HepG2 (cell line): ENCODE measurements at regions not wholly inside any gene's neighbourhood (a gene's known extent, or its start where the extent isn't known, plus 50 kb on each side); places are given as distances from the start of the nearest gene placed in this dataset.

Experiments used
- TF ChIP-seq, protein P1 (sequence below): sonication (generic); formaldehyde crosslinking; IDR thresholded peaks from 2 replicates; pipeline ENCODE4 v1.8.1; 2023; ENCODE audit warnings: mild to moderate bottlenecking, missing genetic modification reagents
- TF ChIP-seq, protein P2 (sequence below): IDR thresholded peaks from 2 replicates; pipeline ENCODE4 v1.6.1; 2016

DNA sequence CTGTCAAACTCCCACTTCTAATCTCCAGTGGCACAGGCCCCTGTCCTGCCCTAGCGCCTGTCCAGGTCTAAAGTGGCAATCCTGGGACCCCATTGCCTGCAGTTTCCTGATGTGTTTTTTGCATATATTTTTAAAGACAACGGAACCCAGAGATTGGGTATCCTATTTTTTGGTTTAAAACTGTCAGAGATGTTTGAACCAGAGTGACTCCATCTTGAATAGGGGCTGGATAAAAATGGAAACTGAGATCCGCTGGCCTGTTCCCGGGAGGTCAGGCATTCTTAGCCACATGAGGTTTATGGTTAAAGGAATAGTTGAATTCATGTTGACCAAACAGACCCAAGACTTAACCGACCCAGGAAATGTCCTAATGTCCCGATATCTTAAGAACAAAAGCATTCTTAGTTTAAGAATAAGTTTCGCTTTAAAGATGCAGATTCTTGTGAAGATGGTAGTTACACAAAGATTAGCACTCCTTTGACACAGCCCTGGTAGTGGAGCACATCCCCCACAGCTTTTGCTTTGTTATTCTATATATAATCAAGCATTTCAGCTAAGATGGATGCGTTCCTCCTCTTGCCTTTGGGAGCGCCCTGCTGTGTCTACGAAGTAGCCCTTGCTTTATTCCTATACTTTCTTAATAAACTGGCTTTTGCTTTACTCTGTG, 332.1 kb downstream of the UQCRFS1 start:
- TF ChIP-seq, protein P1, sequence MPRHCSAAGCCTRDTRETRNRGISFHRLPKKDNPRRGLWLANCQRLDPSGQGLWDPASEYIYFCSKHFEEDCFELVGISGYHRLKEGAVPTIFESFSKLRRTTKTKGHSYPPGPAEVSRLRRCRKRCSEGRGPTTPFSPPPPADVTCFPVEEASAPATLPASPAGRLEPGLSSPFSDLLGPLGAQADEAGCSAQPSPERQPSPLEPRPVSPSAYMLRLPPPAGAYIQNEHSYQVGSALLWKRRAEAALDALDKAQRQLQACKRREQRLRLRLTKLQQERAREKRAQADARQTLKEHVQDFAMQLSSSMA (CRISPR knock-in tag): no peak
- TF ChIP-seq, protein P2, sequence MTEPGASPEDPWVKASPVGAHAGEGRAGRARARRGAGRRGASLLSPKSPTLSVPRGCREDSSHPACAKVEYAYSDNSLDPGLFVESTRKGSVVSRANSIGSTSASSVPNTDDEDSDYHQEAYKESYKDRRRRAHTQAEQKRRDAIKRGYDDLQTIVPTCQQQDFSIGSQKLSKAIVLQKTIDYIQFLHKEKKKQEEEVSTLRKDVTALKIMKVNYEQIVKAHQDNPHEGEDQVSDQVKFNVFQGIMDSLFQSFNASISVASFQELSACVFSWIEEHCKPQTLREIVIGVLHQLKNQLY (CRISPR knock-in tag): no peak
